Activated CD4-positive, alpha-beta T cell treated with anti-CD3 and anti-CD28 coated beads, Interleukin-2, amount 10 ng/mL, durations not matched to agents 7 days and 5 days (primary cell): ENCODE measurements at regions not wholly inside any gene's neighbourhood (a gene's known extent, or its start where the extent isn't known, plus 50 kb on each side); places are given as distances from the start of the nearest gene placed in this dataset.

Experiments used
- CTCF ChIA-PET: fragments of 350-600 bp; sonication (Branson Sonifier 250); formaldehyde crosslinking; loops from one replicate; lab custom pipeline; 2021; ENCODE audit warnings: antibody characterized with exemption; lab: Charles Lee
- POLR2A ChIA-PET: fragments of 350-600 bp; sonication (Branson Sonifier 250); formaldehyde crosslinking; loops from one replicate; lab custom pipeline; 2021; ENCODE audit warnings: antibody characterized with exemption; lab: Charles Lee
- DNase-seq: peaks from one replicate; pipeline ENCODE4 v3.0.0-alpha.2; 2020
- H3K27ac Mint-ChIP-seq: one replicate; pipeline ENCODE4 v1.8.0; 2021; ENCODE audit warnings: mild to moderate bottlenecking, moderate library complexity, mixed read lengths
- H3K27me3 Mint-ChIP-seq: one replicate; pipeline ENCODE4 v1.8.0; 2021; ENCODE audit warnings: mixed read lengths
- H3K36me3 Mint-ChIP-seq: one replicate; pipeline ENCODE4 v1.8.0; 2021; ENCODE audit warnings: low read depth, mixed read lengths
- H3K4me1 Mint-ChIP-seq: one replicate; pipeline ENCODE4 v1.8.0; 2021; ENCODE audit warnings: mixed read lengths
- H3K4me3 Mint-ChIP-seq: one replicate; pipeline ENCODE4 v1.8.0; 2021; ENCODE audit warnings: mild to moderate bottlenecking, moderate library complexity, mixed read lengths
- H3K9me3 Mint-ChIP-seq: one replicate; pipeline ENCODE4 v1.8.0; 2021; ENCODE audit warnings: mixed read lengths

GRCh38 chr11:33543823-33544222 lies 156.8 kb downstream of the C11orf91 start:
- Mint-ChIP-seq H3K9me3 (no peaks in the 10 kb centered on the region), H3K27me3 (peaks cover 22% of the 10 kb centered on the region)
- CTCF ChIA-PET, result interaction anchor here (1.3 kb wide), 1 partner anchor 198 kb away, joined by 3 read pairs; no protein-coding TSS in a partner anchor

GRCh38 chr11:33542921-33543320 lies 157.7 kb downstream of the C11orf91 start:
- H3K4me1 Mint-ChIP-seq, result peaks cover 2% of the 10 kb centered on the region
- H3K9me3 Mint-ChIP-seq, result no peaks in the 10 kb centered on the region
- no peak overlapping the region for H3K4me3 Mint-ChIP-seq
- H3K27ac Mint-ChIP-seq, result no peak overlapping the region
- ChIA-PET POLR2A (no interaction called here), CTCF (interaction anchor here (1.3 kb wide), 1 partner anchor 199 kb away, joined by 3 read pairs; no protein-coding TSS in a partner anchor)
- peaks cover 20% of the 10 kb centered on the region for H3K27me3 Mint-ChIP-seq
- peak; percentile 20 for DNase-seq
- H3K36me3 Mint-ChIP-seq, result no peaks in the 10 kb centered on the region

More at GRCh38 chr11:33543823-33544222, 156.8 kb downstream of the C11orf91 start:
- no peak for DNase-seq
- POLR2A ChIA-PET, result no interaction called here
- Mint-ChIP-seq H3K27ac (no peak overlapping the region), H3K4me3 (no peak overlapping the region), H3K4me1 (peaks cover 2% of the 10 kb centered on the region), H3K36me3 (no peaks in the 10 kb centered on the region)

GRCh38 chr11:33540946-33541915 lies 159.4 kb downstream of the C11orf91 start:
- Mint-ChIP-seq H3K9me3 (no peaks in the 10 kb centered on the region), H3K4me3 (no peak overlapping the region), H3K27me3 (peaks cover 18% of the 10 kb centered on the region), H3K4me1 (peaks cover 2% of the 10 kb centered on the region), H3K36me3 (no peaks in the 10 kb centered on the region), H3K27ac (peak overlapping the region; percentile 19)
- CTCF ChIA-PET, result no interaction called here
- DNase-seq, result no peak
- POLR2A ChIA-PET, result no interaction called here

- CTCF ChIA-PET, result no interaction called here
- DNase-seq, result no peak
- POLR2A ChIA-PET, result no interaction called here
- no peak overlapping the region for H3K27ac Mint-ChIP-seq
- H3K4me3 Mint-ChIP-seq, result no peak overlapping the region
- H3K9me3 Mint-ChIP-seq, result no peaks in the 10 kb centered on the region
- H3K36me3 Mint-ChIP-seq, result no peaks in the 10 kb centered on the region
- peaks cover 16% of the 10 kb centered on the region for H3K27me3 Mint-ChIP-seq
- H3K4me1 Mint-ChIP-seq, result peaks cover 2% of the 10 kb centered on the region
Measured at GRCh38 chr11:33540427-33540826, 160.2 kb downstream of the C11orf91 start.

GRCh38 chr11:33539751-33540150 lies 160.9 kb downstream of the C11orf91 start:
- Mint-ChIP-seq H3K27ac (no peak overlapping the region), H3K9me3 (no peaks in the 10 kb centered on the region), H3K4me1 (peaks cover 2% of the 10 kb centered on the region), H3K27me3 (peaks cover 16% of the 10 kb centered on the region), H3K4me3 (no peak overlapping the region), H3K36me3 (no peaks in the 10 kb centered on the region)
- CTCF ChIA-PET, result no interaction called here
- DNase-seq, result no peak
- POLR2A ChIA-PET, result no interaction called here

- H3K27ac Mint-ChIP-seq, result no peak overlapping the region
- no peak for DNase-seq
- no peaks in the 10 kb centered on the region for H3K36me3 Mint-ChIP-seq
- H3K9me3 Mint-ChIP-seq, result no peaks in the 10 kb centered on the region
- peaks cover 2% of the 10 kb centered on the region for H3K4me1 Mint-ChIP-seq
- peaks cover 17% of the 10 kb centered on the region for H3K27me3 Mint-ChIP-seq
- ChIA-PET POLR2A (no interaction called here), CTCF (no interaction called here)
- no peak overlapping the region for H3K4me3 Mint-ChIP-seq
Measured at GRCh38 chr11:33538726-33539125, 161.9 kb downstream of the C11orf91 start.

GRCh38 chr11:33536178-33536577 lies 164.4 kb downstream of the C11orf91 start:
- H3K9me3 Mint-ChIP-seq, result no peaks in the 10 kb centered on the region
- H3K36me3 Mint-ChIP-seq, result no peaks in the 10 kb centered on the region
- POLR2A ChIA-PET, result no interaction called here
- no peak overlapping the region for H3K4me3 Mint-ChIP-seq
- H3K4me1 Mint-ChIP-seq, result peaks cover 2% of the 10 kb centered on the region
- H3K27me3 Mint-ChIP-seq, result peaks cover 18% of the 10 kb centered on the region
- no peak overlapping the region for H3K27ac Mint-ChIP-seq
- CTCF ChIA-PET, result no interaction called here
- no peak for DNase-seq

- no peaks in the 10 kb centered on the region for H3K9me3 Mint-ChIP-seq
- H3K4me3 Mint-ChIP-seq, result no peak overlapping the region
- H3K36me3 Mint-ChIP-seq, result no peaks in the 10 kb centered on the region
- no peak overlapping the region for H3K27ac Mint-ChIP-seq
- DNase-seq, result no peak
- H3K27me3 Mint-ChIP-seq, result peaks cover 13% of the 10 kb centered on the region
- ChIA-PET CTCF (no interaction called here), POLR2A (no interaction called here)
- H3K4me1 Mint-ChIP-seq, result no peaks in the 10 kb centered on the region
Measured at GRCh38 chr11:33534575-33534974, 166.1 kb downstream of the C11orf91 start.

GRCh38 chr11:33533386-33534052 lies 167.1 kb downstream of the C11orf91 start:
- Mint-ChIP-seq H3K4me1 (no peaks in the 10 kb centered on the region), H3K4me3 (no peak overlapping the region), H3K9me3 (no peaks in the 10 kb centered on the region), H3K27ac (no peak overlapping the region), H3K36me3 (no peaks in the 10 kb centered on the region), H3K27me3 (peaks cover 11% of the 10 kb centered on the region)
- CTCF ChIA-PET, result interaction anchor here (0.7 kb wide), 1 partner anchor 425 kb away, joined by 3 read pairs; no protein-coding TSS in a partner anchor
- POLR2A ChIA-PET, result no interaction called here
- no peak for DNase-seq

- no peaks in the 10 kb centered on the region for H3K36me3 Mint-ChIP-seq
- ChIA-PET POLR2A (no interaction called here), CTCF (no interaction called here)
- H3K27ac Mint-ChIP-seq, result no peak overlapping the region
- no peak overlapping the region for H3K4me3 Mint-ChIP-seq
- no peaks in the 10 kb centered on the region for H3K9me3 Mint-ChIP-seq
- no peaks in the 10 kb centered on the region for H3K4me1 Mint-ChIP-seq
- peaks cover 11% of the 10 kb centered on the region for H3K27me3 Mint-ChIP-seq
- no peak for DNase-seq
Measured at GRCh38 chr11:33532720-33533385, 167.8 kb downstream of the C11orf91 start.

- no peaks in the 10 kb centered on the region for H3K36me3 Mint-ChIP-seq
- H3K9me3 Mint-ChIP-seq, result no peaks in the 10 kb centered on the region
- no peak for DNase-seq
- H3K27me3 Mint-ChIP-seq, result peaks cover 10% of the 10 kb centered on the region
- ChIA-PET POLR2A (no interaction called here), CTCF (no interaction called here)
- H3K27ac Mint-ChIP-seq, result no peak overlapping the region
- no peaks in the 10 kb centered on the region for H3K4me1 Mint-ChIP-seq
- H3K4me3 Mint-ChIP-seq, result no peak overlapping the region
Measured at GRCh38 chr11:33532257-33532656, 168.4 kb downstream of the C11orf91 start.

- ChIA-PET POLR2A (no interaction called here), CTCF (no interaction called here)
- Mint-ChIP-seq H3K4me3 (no peak overlapping the region), H3K36me3 (no peaks in the 10 kb centered on the region), H3K9me3 (no peaks in the 10 kb centered on the region), H3K27ac (no peak overlapping the region), H3K27me3 (peaks cover 11% of the 10 kb centered on the region), H3K4me1 (no peaks in the 10 kb centered on the region)
- DNase-seq, result no peak
Measured at GRCh38 chr11:33531743-33532181, 168.9 kb downstream of the C11orf91 start.

- no peaks in the 10 kb centered on the region for H3K4me1 Mint-ChIP-seq
- peaks cover 10% of the 10 kb centered on the region for H3K27me3 Mint-ChIP-seq
- CTCF ChIA-PET, result no interaction called here
- H3K9me3 Mint-ChIP-seq, result no peaks in the 10 kb centered on the region
- DNase-seq, result no peak
- no peak overlapping the region for H3K4me3 Mint-ChIP-seq
- POLR2A ChIA-PET, result no interaction called here
- no peaks in the 10 kb centered on the region for H3K36me3 Mint-ChIP-seq
- H3K27ac Mint-ChIP-seq, result no peak overlapping the region
Measured at GRCh38 chr11:33530815-33531214, 169.8 kb downstream of the C11orf91 start.
